AG10803 (cell line): ENCODE measurements at regions not wholly inside any gene's neighbourhood (a gene's known extent, or its start where the extent isn't known, plus 50 kb on each side); places are given as distances from the start of the nearest gene placed in this dataset.
"Not testable (repeated sequence)": the region's sequence is repeated elsewhere in the genome, so short reads cannot be mapped to it uniquely, and the experiment has no call there.

Source experiments
- DNase-seq: peaks from one replicate; pipeline ENCODE4 v3.0.0; 2010; ENCODE audit warnings: low read depth
- H3K4me3 ChIP-seq: 2 replicates; pipeline ENCODE4 v1.5.1; 2011; ENCODE audit warnings: mild to moderate bottlenecking, low read length, control low read depth
- CTCF ChIP-seq: conservative IDR thresholded peaks from 2 replicates; pipeline ENCODE4 v1.5.1; 2011; ENCODE audit warnings: mild to moderate bottlenecking, low read length, control low read depth, inconsistent platforms

DNA sequence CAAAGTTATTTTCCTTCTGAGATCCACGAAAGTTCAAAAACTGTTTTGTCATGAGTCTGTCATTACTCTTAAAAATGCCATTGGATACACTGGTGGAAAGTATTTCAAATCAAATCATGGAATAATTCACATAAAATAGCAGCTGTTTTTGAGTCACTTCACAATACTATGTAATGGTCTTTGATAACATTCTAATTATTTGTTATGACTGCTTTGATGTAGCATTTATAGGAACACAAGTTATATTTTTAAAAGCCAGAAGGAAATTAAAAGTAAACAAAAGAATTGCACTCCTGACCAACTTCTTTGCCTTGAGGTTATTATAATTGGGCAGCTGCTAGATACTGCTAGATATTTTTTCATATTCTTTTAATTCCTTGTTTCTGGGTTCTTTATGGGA is 473.2 kb downstream of the CCER1 start:
- no peak overlapping the region for H3K4me3 ChIP-seq
- DNase-seq: no peak
- no peak for TF ChIP-seq CTCF

- DNase-seq: no peak
- TF ChIP-seq CTCF: no peak
- no peak overlapping the region for H3K4me3 ChIP-seq
Measured at GRCh38 chr12:90479237-90479636, 475.7 kb downstream of the CCER1 start.

DNA sequence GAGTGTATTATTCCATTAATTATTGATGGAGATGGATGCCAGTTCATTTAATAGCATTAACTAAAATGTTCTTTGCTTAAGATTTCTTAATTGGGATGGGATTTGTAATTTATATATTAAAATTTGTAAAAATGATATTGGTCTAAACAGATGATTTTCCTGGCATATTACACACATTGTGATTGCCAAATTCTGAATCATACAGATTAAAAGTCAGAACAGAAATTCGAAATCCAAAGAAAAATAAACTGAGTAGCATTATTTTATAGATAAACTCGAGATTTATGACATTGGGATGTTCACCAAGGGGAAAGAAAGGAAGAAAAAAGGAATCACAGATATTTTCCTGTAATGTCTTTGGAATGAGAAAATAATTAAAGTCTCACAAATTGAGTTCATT is 481.1 kb downstream of the CCER1 start:
- TF ChIP-seq CTCF: no peak
- no peak overlapping the region for H3K4me3 ChIP-seq
- DNase-seq: no peak

GRCh38 chr12:90460681-90461080 is 494.3 kb downstream of the CCER1 start:
- peak; percentile 54 for DNase-seq
- no peak for TF ChIP-seq CTCF
- H3K4me3 ChIP-seq: no peak overlapping the region

- H3K4me3 ChIP-seq: no peak overlapping the region
- DNase-seq: no peak
- no peak for TF ChIP-seq CTCF
Measured at GRCh38 chr12:90456248-90456647, 498.7 kb downstream of the CCER1 start.

DNA sequence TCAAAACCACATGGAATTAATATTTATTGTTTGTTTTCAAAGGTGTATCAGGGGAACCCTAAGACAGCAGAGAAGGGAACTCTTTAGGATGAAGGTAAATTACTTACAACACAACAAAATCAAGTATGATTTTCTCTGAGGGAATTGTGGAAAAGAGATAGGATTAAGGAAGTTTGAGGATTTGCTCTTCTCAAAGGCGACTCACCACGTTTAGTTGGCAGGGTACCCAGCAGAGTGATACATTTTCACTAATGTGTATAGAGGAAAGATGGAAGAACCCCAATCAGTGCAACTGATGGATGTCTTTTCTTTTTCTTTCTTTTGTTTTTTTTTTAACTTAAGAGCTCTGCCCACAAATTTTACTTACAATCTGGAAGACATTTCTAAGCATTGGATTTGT is 499.2 kb downstream of the CCER1 start:
- no peak for DNase-seq
- no peak for TF ChIP-seq CTCF
- H3K4me3 ChIP-seq: no peak overlapping the region

DNA sequence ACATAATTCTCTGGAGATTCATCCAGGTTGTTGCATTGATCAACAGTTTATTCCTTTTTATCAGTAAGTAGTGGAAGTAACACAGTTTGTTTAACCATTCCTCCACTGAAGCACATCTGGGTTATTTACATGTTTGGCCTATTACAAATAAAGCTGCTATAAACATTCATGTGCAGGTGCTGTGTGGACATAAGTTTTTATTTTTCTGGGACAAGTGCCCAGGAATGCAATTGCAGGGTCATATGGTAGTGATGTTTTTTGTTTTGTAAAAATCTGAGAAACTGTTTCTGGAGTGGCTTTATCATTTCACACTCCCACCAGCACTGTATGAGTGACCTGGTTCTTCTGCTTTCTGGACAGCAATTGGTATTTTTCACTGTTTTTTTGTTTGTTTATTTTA is 505.4 kb downstream of the CCER1 start:
- TF ChIP-seq CTCF: no peak
- H3K4me3 ChIP-seq: no peak overlapping the region
- peak; percentile 2 for DNase-seq

DNA sequence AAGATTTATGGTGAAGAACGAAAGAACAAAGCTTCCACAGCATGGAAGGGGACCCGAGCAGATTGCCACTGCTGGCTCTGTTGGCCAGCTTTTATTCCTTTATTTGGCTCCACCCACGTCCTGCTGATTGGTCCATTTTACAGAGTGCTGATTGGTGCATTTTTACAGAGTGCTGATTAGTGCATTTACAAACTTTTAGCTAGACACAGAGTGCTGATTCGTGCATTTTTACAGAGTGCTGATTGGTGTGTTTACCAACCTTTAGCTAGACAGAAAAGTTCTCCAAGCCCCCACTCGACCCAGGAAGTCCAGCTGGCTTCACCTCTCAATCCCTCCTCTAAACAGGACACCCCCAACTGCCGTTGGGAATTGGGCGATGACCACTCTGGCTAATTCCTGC is 511.5 kb downstream of the CCER1 start:
- H3K4me3 ChIP-seq, DNase-seq: not testable (repeated sequence)
